ENCODE measurements at regions not wholly inside any gene's neighbourhood (a gene's known extent, or its start where the extent isn't known, plus 50 kb on each side); places are given as distances from the start of the nearest gene placed in this dataset.

DNA sequence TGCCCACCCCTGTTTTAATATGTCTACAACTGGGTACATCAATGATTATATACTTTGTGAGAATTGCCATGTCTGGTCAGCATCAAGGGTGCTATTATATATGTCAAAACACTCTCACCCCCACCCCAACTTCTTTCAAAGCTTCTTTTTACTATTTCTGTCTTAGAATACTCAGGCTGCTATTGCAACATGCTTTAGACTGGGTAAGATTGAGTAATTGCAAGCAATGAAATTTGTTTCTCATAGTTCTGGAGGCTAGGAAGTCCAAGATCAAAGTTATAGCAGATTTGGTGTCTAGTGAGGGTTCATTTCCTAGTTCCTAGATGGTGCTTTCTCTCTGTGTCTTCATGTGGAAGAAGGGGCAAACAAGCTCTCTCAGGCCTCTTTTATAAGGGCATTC, 100.5 kb upstream of the KCNK1 start:
- TF ChIP-seq EZH2 (IDR thresholded peaks at IDR 0.05; ENCODE audit: borderline replicate concordance) (no peak), EZH2phosphoT487 (IDR thresholded peaks at IDR 0.05; ENCODE audit: low read depth, severe bottlenecking, unreplicated experiment) (no peak)
- TF ChIP-seq, protein P1, sequence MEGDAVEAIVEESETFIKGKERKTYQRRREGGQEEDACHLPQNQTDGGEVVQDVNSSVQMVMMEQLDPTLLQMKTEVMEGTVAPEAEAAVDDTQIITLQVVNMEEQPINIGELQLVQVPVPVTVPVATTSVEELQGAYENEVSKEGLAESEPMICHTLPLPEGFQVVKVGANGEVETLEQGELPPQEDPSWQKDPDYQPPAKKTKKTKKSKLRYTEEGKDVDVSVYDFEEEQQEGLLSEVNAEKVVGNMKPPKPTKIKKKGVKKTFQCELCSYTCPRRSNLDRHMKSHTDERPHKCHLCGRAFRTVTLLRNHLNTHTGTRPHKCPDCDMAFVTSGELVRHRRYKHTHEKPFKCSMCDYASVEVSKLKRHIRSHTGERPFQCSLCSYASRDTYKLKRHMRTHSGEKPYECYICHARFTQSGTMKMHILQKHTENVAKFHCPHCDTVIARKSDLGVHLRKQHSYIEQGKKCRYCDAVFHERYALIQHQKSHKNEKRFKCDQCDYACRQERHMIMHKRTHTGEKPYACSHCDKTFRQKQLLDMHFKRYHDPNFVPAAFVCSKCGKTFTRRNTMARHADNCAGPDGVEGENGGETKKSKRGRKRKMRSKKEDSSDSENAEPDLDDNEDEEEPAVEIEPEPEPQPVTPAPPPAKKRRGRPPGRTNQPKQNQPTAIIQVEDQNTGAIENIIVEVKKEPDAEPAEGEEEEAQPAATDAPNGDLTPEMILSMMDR (IDR thresholded peaks at IDR 0.05; ENCODE audit: poor library complexity), result no peak
